Caco-2 (cell line): ENCODE measurements at regions not wholly inside any gene's neighbourhood (a gene's known extent, or its start where the extent isn't known, plus 50 kb on each side); places are given as distances from the start of the nearest gene placed in this dataset.

Experiments used
- BruUV-seq: library from RNA; stranded (reverse); fragments of 400-500 nt; replicated peaks from 2 replicates; lab custom pipeline; 2021; lab: Mats Ljungman, UMichigan
- CTCF ChIA-PET: fragments of 300-600 bp; sonication (Branson Sonifier 250); formaldehyde crosslinking; loops from one replicate; lab custom pipeline; 2022; ENCODE audit warnings: antibody characterized with exemption; lab: Charles Lee
- POLR2A ChIA-PET: fragments of 300-600 bp; sonication (Branson Sonifier 250); formaldehyde crosslinking; loops from one replicate; lab custom pipeline; 2022; ENCODE audit warnings: antibody characterized with exemption; lab: Charles Lee
- DNase-seq, 2 experiments: peaks; one replicate each; pipeline versions ENCODE4 v3.0.0 to v3.0.0-alpha.2; 2020 to 2022
- H3K27me3 ChIP-seq: replicated peaks from 2 replicates; pipeline ENCODE4 v1.6.0; 2011; ENCODE audit warnings: low read length; ENCODE audit not compliant: control insufficient read depth, insufficient read depth
- H3K36me3 ChIP-seq: 2 replicates; pipeline ENCODE4 v1.5.1; 2011; ENCODE audit warnings: low read length; ENCODE audit not compliant: control insufficient read depth, insufficient read depth
- H3K4me1 ChIP-seq: fragments of 250-450 bp; sonication (Bioruptor Pico); 2 replicates; pipeline ENCODE4 v1.5.1; 2020; ENCODE audit warnings: mild to moderate bottlenecking
- H3K4me3 ChIP-seq: 2 replicates; pipeline ENCODE4 v1.5.1; 2011; ENCODE audit warnings: low read depth, mild to moderate bottlenecking, control low read depth, low read length
- H3K9me3 ChIP-seq: fragments of 250-450 bp; sonication (Bioruptor Pico); 2 replicates; pipeline ENCODE4 v1.5.1; 2020; ENCODE audit warnings: mild to moderate bottlenecking, moderate library complexity
- H3K27ac Mint-ChIP-seq: one replicate; pipeline ENCODE4 v1.8.0; 2022; ENCODE audit warnings: mixed read lengths; ENCODE audit not compliant: unreplicated experiment
- H3K27me3 Mint-ChIP-seq: one replicate; pipeline ENCODE4 v1.8.0; 2022; ENCODE audit warnings: mixed read lengths; ENCODE audit not compliant: insufficient read depth, unreplicated experiment
- H3K36me3 Mint-ChIP-seq: one replicate; pipeline ENCODE4 v1.8.0; 2022; ENCODE audit warnings: mild to moderate bottlenecking, mixed read lengths; ENCODE audit not compliant: insufficient read depth, unreplicated experiment
- H3K4me1 Mint-ChIP-seq: one replicate; pipeline ENCODE4 v1.8.0; 2022; ENCODE audit warnings: low read depth, mixed read lengths; ENCODE audit not compliant: unreplicated experiment
- H3K4me3 Mint-ChIP-seq: one replicate; pipeline ENCODE4 v1.8.0; 2022; ENCODE audit warnings: mild to moderate bottlenecking, moderate library complexity, mixed read lengths; ENCODE audit not compliant: unreplicated experiment
- H3K9me3 Mint-ChIP-seq: one replicate; pipeline ENCODE4 v1.8.0; 2022; ENCODE audit warnings: mixed read lengths; ENCODE audit not compliant: unreplicated experiment
- CTCF ChIP-seq, 2 experiments: fragments of 200-600 bp in 1 of 2; IDR thresholded peaks; 1 replicate in 1 of 2; 2 replicates in 1 of 2; pipeline versions ENCODE4 v1.5.1 to v1.8.0; 2011 to 2022; ENCODE audit warnings: antibody characterized with exemption in 1 of 2, control low read depth in 1 of 2, inconsistent platforms in 1 of 2, low read depth in 1 of 2, low read length in 1 of 2, mild to moderate bottlenecking in 1 of 2, moderate library complexity in 1 of 2; ENCODE audit not compliant: insufficient read depth in 1 of 2, severe bottlenecking in 1 of 2, unreplicated experiment in 1 of 2
- intact Hi-C: fragments of 100-400 bp; cut with micrococcal nuclease; formaldehyde crosslinking; loops from one replicate; pipeline ENCODE4 v1.10.0; 2022; ENCODE audit not compliant: unreplicated experiment

- DNase-seq: no peak
- Histone ChIP-seq H3K27me3 (no peaks in the 10 kb centered on the region), H3K4me3 (no peak overlapping the region), H3K9me3 (no peaks in the 10 kb centered on the region), H3K36me3 (no peaks in the 10 kb centered on the region), H3K4me1 (no peaks in the 10 kb centered on the region)
- intact Hi-C loops: no loop called here
- BruUV-seq: no TSS peak
- ChIA-PET POLR2A (no interaction called here), CTCF (no interaction called here)
- Mint-ChIP-seq H3K4me3 (no peak overlapping the region), H3K9me3 (no peaks in the 10 kb centered on the region), H3K36me3 (no peaks in the 10 kb centered on the region), H3K27ac (no peak overlapping the region), H3K27me3 (no peaks in the 10 kb centered on the region), H3K4me1 (no peaks in the 10 kb centered on the region)
- TF ChIP-seq CTCF (IDR thresholded peaks at IDR 0.05; ENCODE audit: insufficient read depth in 1 of 2, low read depth in 1 of 2, low read length in 1 of 2, severe bottlenecking in 1 of 2, unreplicated experiment in 1 of 2): no peak
These were observed 79.7 kb upstream of the LRATD1 start for GRCh38 chr2:14552818-14553217.

GRCh38 chr2:14554849-14555545 lies 77.5 kb upstream of the LRATD1 start:
- BruUV-seq: no TSS peak
- intact Hi-C loops: no loop called here
- no peaks in the 10 kb centered on the region for H3K4me1 Mint-ChIP-seq
- CTCF ChIA-PET: no interaction called here
- Histone ChIP-seq H3K4me1 (no peaks in the 10 kb centered on the region), H3K9me3 (no peaks in the 10 kb centered on the region), H3K27me3 (no peaks in the 10 kb centered on the region), H3K36me3 (no peaks in the 10 kb centered on the region), H3K4me3 (no peak overlapping the region)
- POLR2A ChIA-PET: no interaction called here
- no peaks in the 10 kb centered on the region for H3K9me3 Mint-ChIP-seq
- no peaks in the 10 kb centered on the region for H3K36me3 Mint-ChIP-seq
- no peak for DNase-seq
- TF ChIP-seq CTCF (IDR thresholded peaks at IDR 0.05; ENCODE audit: insufficient read depth in 1 of 2, low read depth in 1 of 2, low read length in 1 of 2, severe bottlenecking in 1 of 2, unreplicated experiment in 1 of 2): no peak
- H3K4me3 Mint-ChIP-seq: no peak overlapping the region
- H3K27ac Mint-ChIP-seq: no peak overlapping the region
- no peaks in the 10 kb centered on the region for H3K27me3 Mint-ChIP-seq

- H3K4me3 ChIP-seq: no peak overlapping the region
- ChIA-PET CTCF (no interaction called here), POLR2A (no interaction called here)
- no peaks in the 10 kb centered on the region for H3K36me3 ChIP-seq
- H3K4me1 Mint-ChIP-seq: no peaks in the 10 kb centered on the region
- no TSS peak for BruUV-seq
- no peak overlapping the region for H3K4me3 Mint-ChIP-seq
- no peaks in the 10 kb centered on the region for H3K9me3 Mint-ChIP-seq
- H3K9me3 ChIP-seq: no peaks in the 10 kb centered on the region
- H3K36me3 Mint-ChIP-seq: no peaks in the 10 kb centered on the region
- H3K27ac Mint-ChIP-seq: no peak overlapping the region
- TF ChIP-seq CTCF (IDR thresholded peaks at IDR 0.05; ENCODE audit: insufficient read depth in 1 of 2, low read depth in 1 of 2, low read length in 1 of 2, severe bottlenecking in 1 of 2, unreplicated experiment in 1 of 2): no peak
- no peaks in the 10 kb centered on the region for H3K4me1 ChIP-seq
- no peaks in the 10 kb centered on the region for H3K27me3 Mint-ChIP-seq
- intact Hi-C loops: no loop called here
- DNase-seq: no peak
- no peaks in the 10 kb centered on the region for H3K27me3 ChIP-seq
These were observed 75.4 kb upstream of the LRATD1 start for GRCh38 chr2:14557111-14557510.
